Ascending aorta (tissue), 2 donors: ENCODE measurements at regions not wholly inside any gene's neighbourhood (a gene's known extent, or its start where the extent isn't known, plus 50 kb on each side); places are given as distances from the start of the nearest gene placed in this dataset.

Experiments
- DNase-seq, 2 donors: peaks; one replicate each; pipeline ENCODE4 v3.0.0-alpha.2; 2019; ENCODE audit warnings: low spot score in 2 of 2
- H3K27ac ChIP-seq, 2 donors: fragments of 200-600 bp; sonication (generic); one replicate each; pipeline ENCODE4 v1.5.1; 2016 to 2017; ENCODE audit warnings: mild to moderate bottlenecking in 1 of 2
- H3K27me3 ChIP-seq: fragments of 200-600 bp; sonication (generic); one replicate; pipeline ENCODE4 v1.5.1; 2017
- H3K36me3 ChIP-seq, 2 donors: fragments of 200-600 bp; sonication (generic); one replicate each; pipeline ENCODE4 v1.5.1; 2016
- H3K4me1 ChIP-seq, 2 donors: fragments of 200-600 bp; sonication (generic); one replicate each; pipeline ENCODE4 v1.5.1; 2016 to 2017; ENCODE audit warnings: mild to moderate bottlenecking in 1 of 2
- H3K4me3 ChIP-seq, 2 donors: fragments of 200-600 bp; sonication (generic); one replicate each; pipeline ENCODE4 v1.5.1; 2016 to 2017; ENCODE audit warnings: mild to moderate bottlenecking in 1 of 2
- H3K9me3 ChIP-seq, 2 donors: fragments of 200-600 bp; sonication (generic); one replicate each; pipeline ENCODE4 v1.5.1; 2016
- CTCF ChIP-seq, 3 experiments: fragments of 200-600 bp in 2 of 3; fragments of 450-650 bp in 1 of 3; sonication (generic) in 2 of 3; IDR thresholded peaks; one replicate each; pipeline ENCODE4 v1.5.1; 2016 to 2019; ENCODE audit warnings: antibody characterized with exemption in 3 of 3, mild to moderate bottlenecking in 1 of 3, moderate library complexity in 1 of 3
- intact Hi-C: fragments of 100-400 bp; cut with DNase I; formaldehyde crosslinking; loops from one replicate; pipeline ENCODE4 v1.15.1; 2023

- DNase-seq: no peak
- Histone ChIP-seq H3K36me3 (no peaks in the 10 kb centered on the region), H3K4me3 (no peak overlapping the region), H3K4me1 (no peaks in the 10 kb centered on the region), H3K27ac (no peak overlapping the region), H3K9me3 (no peaks in the 10 kb centered on the region), H3K27me3 (no peaks in the 10 kb centered on the region)
- TF ChIP-seq CTCF (IDR thresholded peaks at IDR 0.05): no peak
- intact Hi-C loops: no loop called here
Observed at GRCh38 chr2:126752876-126753275, 96.9 kb downstream of the GYPC start.

- intact Hi-C loops: no loop called here
- no peak for DNase-seq
- Histone ChIP-seq H3K4me3 (no peak overlapping the region), H3K27me3 (no peaks in the 10 kb centered on the region), H3K27ac (no peak overlapping the region), H3K36me3 (no peaks in the 10 kb centered on the region), H3K4me1 (no peaks in the 10 kb centered on the region), H3K9me3 (no peaks in the 10 kb centered on the region)
- TF ChIP-seq CTCF (IDR thresholded peaks at IDR 0.05): no peak
Observed at GRCh38 chr2:126753501-126754212, 97.7 kb downstream of the GYPC start.

- Histone ChIP-seq H3K4me1 (no peaks in the 10 kb centered on the region), H3K27ac (no peak overlapping the region), H3K9me3 (no peaks in the 10 kb centered on the region), H3K4me3 (no peak overlapping the region), H3K27me3 (no peaks in the 10 kb centered on the region), H3K36me3 (no peaks in the 10 kb centered on the region)
- no peak for DNase-seq
- TF ChIP-seq CTCF (IDR thresholded peaks at IDR 0.05): no peak
- intact Hi-C loops: no loop called here
Observed at GRCh38 chr2:126754240-126755004, 98.5 kb downstream of the GYPC start.

- no peak for TF ChIP-seq CTCF (IDR thresholded peaks at IDR 0.05)
- Histone ChIP-seq H3K36me3 (no peaks in the 10 kb centered on the region), H3K4me3 (no peak overlapping the region), H3K27ac (no peak overlapping the region), H3K4me1 (no peaks in the 10 kb centered on the region), H3K27me3 (no peaks in the 10 kb centered on the region), H3K9me3 (no peaks in the 10 kb centered on the region)
- intact Hi-C loops: no loop called here
- no peak for DNase-seq
Observed at GRCh38 chr2:126756125-126756524, 100.2 kb downstream of the GYPC start.

DNA sequence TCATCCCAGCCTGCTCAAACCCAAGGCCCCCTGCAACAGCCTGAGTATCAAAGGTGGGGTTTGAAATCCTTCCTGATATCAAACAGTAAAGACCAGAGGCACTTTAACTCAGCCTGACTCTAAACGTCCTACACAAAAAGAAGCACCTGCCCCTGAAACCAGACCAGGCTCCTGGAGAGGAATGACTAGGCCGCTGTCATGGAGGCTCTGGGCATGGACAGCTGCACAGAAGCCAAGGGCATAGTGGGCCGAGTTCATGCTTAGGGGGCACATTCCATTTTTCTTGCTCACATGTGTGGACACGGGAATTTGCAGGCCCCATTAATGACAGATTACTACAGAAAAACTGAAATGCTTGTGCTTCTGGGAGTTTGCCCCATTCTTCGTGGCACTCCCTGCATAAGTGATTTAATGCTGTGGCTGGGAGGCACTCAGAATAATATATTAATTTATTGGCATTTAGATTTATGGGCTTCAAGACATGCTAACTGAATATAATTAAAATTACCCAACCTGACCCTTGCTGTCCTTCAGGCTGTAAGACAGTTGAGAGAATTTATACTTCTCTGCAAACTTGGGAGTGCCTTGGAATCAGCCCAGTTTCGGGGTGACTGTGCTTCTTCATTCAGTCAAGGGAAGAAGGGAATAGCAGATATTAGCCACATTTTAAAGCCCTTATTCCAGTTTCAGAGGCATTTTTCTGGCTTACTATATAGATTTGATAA, 105.5 kb downstream of the GYPC start:
- DNase-seq: peak in 1 of 2 donors; percentile 43
- Histone ChIP-seq H3K9me3 (no peaks in the 10 kb centered on the region), H3K27me3 (no peaks in the 10 kb centered on the region), H3K4me3 (no peak overlapping the region), H3K4me1 (no peaks in the 10 kb centered on the region), H3K36me3 (no peaks in the 10 kb centered on the region), H3K27ac (no peak overlapping the region)
- no peak for TF ChIP-seq CTCF (IDR thresholded peaks at IDR 0.05)
- intact Hi-C loops: no loop called here
